Mucosa of descending colon (tissue), 3 donors: ENCODE measurements at regions not wholly inside any gene's neighbourhood (a gene's known extent, or its start where the extent isn't known, plus 50 kb on each side); places are given as distances from the start of the nearest gene placed in this dataset.
A peak's percentile ranks its signal among the peaks of the same experiment; 100 is the strongest.
"Not testable (repeated sequence)": the region's sequence is repeated elsewhere in the genome, so short reads cannot be mapped to it uniquely, and the experiment has no call there.

Source experiments
- ATAC-seq: fragments of 200-7000 bp; cut with Tn5 transposase; one replicate; pipeline ENCODE4 v1.9.1; 2020; ENCODE audit warnings: mild to moderate bottlenecking, moderate library complexity
- DNase-seq, 3 donors: peaks; one replicate each; pipeline ENCODE4 v3.0.0-alpha.2; 2020
- H3K36me3 ChIP-seq: fragments of 200-600 bp; one replicate; pipeline ENCODE4 v1.8.0; 2021; ENCODE audit warnings: low read depth, mild to moderate bottlenecking
- H3K4me1 ChIP-seq: fragments of 200-600 bp; one replicate; pipeline ENCODE4 v1.8.0; 2021; ENCODE audit warnings: low read depth, mild to moderate bottlenecking
- H3K4me3 ChIP-seq: fragments of 200-600 bp; one replicate; pipeline ENCODE4 v1.8.0; 2021; ENCODE audit warnings: mild to moderate bottlenecking
- H3K9me3 ChIP-seq: fragments of 200-600 bp; one replicate; pipeline ENCODE4 v1.8.0; 2021; ENCODE audit warnings: mild to moderate bottlenecking
- intact Hi-C, 2 donors: fragments of 100-400 bp; cut with DNase I in 1 of 2; cut with micrococcal nuclease in 1 of 2; formaldehyde crosslinking; loops; one replicate each; pipeline versions ENCODE4 v1.11.0 to v1.11.1; 2022; cut with DNase I, micrococcal nuclease
- TF ChIP-seq, protein P1 (sequence below): fragments of 200-600 bp; IDR thresholded peaks from one replicate; pipeline ENCODE4 v1.8.0; 2022; ENCODE audit warnings: antibody characterized with exemption, mild to moderate bottlenecking
- donor health status: DM: no; HTN: no; CAD: no; lungs with moderate emphysema.
- donor health status: DM: no; HTN: no; CAD: no.
- donor health status: DM: no; HTN: yes; CAD: no.

GRCh38 chr3:67142432-67142831 is 144.3 kb downstream of the KBTBD8 start:
- intact Hi-C loops, result no loop called here
- no peak for ATAC-seq
- H3K36me3 ChIP-seq, result no peaks in the 10 kb centered on the region
- no peaks in the 10 kb centered on the region for H3K4me1 ChIP-seq
- no peak overlapping the region for H3K4me3 ChIP-seq
- DNase-seq, result no peak
- TF ChIP-seq, protein P1, sequence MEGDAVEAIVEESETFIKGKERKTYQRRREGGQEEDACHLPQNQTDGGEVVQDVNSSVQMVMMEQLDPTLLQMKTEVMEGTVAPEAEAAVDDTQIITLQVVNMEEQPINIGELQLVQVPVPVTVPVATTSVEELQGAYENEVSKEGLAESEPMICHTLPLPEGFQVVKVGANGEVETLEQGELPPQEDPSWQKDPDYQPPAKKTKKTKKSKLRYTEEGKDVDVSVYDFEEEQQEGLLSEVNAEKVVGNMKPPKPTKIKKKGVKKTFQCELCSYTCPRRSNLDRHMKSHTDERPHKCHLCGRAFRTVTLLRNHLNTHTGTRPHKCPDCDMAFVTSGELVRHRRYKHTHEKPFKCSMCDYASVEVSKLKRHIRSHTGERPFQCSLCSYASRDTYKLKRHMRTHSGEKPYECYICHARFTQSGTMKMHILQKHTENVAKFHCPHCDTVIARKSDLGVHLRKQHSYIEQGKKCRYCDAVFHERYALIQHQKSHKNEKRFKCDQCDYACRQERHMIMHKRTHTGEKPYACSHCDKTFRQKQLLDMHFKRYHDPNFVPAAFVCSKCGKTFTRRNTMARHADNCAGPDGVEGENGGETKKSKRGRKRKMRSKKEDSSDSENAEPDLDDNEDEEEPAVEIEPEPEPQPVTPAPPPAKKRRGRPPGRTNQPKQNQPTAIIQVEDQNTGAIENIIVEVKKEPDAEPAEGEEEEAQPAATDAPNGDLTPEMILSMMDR, result no peak
- H3K9me3 ChIP-seq, result peaks cover 2% of the 10 kb centered on the region

DNA sequence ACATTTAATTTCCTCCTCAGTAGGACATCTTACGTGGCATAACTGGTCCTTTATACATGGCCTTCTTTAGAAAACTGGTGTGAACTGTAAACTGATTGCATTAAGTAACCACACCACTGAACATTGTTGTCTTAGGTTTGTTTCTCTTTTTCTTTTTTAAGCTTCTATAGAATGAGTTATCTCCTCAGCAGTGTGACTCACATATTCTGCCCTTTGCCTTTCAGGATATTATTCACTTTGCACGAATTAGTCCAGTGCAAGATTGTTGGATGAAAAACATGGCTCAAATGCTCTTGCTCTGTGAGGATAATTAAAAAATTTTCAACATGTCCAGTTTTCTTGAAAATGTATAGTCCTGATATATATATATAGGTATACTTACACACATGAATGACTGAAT is 147.6 kb downstream of the KBTBD8 start:
- Histone ChIP-seq H3K9me3 (no peaks in the 10 kb centered on the region), H3K4me3 (no peak overlapping the region), H3K4me1 (no peaks in the 10 kb centered on the region), H3K36me3 (no peaks in the 10 kb centered on the region)
- no peak for DNase-seq
- ATAC-seq, result no peak
- intact Hi-C loops, result no loop called here
- TF ChIP-seq, protein P1, result no peak

DNA sequence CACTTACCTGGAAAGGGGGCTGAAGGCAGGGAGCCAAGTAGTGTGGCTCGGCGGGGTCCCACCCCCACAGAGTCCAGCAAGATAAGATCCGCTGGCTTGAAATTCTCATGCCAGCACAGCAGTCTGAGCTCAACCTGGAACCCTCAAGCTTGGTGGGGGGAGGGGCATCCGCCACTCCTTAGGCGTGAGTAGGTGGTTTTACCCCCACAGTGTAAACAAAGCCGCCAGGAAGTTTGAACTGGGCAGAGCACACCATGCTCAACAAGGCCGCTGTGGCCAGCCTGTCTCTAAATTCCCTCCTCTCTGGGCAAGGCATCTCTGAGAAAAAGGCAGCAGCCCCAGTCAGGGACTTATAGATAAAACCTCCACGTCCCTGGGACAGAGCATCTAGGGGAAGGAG is 156.3 kb downstream of the KBTBD8 start:
- no peaks in the 10 kb centered on the region for H3K4me1 ChIP-seq
- DNase-seq, result peak in 1 of 3 donors; percentile 1
- TF ChIP-seq, protein P1, result no peak
- intact Hi-C loops, result no loop called here
- no peak overlapping the region for H3K4me3 ChIP-seq
- no peak for ATAC-seq
- H3K9me3 ChIP-seq, result no peaks in the 10 kb centered on the region
- no peaks in the 10 kb centered on the region for H3K36me3 ChIP-seq

DNA sequence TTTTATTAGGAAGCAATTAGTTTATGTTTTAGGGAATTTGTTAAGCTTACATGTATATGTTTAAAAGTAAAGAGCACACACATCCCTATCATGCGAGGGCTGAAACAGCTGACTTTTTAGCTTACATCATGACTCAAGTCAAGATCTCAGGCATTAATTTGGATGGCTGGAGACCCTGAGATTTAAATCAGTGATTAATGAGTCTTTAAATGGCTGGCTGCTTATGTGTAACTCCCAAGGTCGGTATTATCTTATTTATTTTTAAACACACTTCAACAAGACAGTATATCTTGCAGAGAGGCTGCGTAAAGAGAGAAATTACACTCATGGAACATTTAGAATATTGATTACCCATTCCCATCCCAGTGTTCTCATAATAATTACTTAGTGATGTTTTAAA is 169.4 kb downstream of the KBTBD8 start:
- TF ChIP-seq, protein P1, result no peak
- ATAC-seq (no peak), DNase-seq (no peak)
- Histone ChIP-seq H3K4me1 (no peaks in the 10 kb centered on the region), H3K9me3 (no peaks in the 10 kb centered on the region), H3K4me3 (no peak overlapping the region), H3K36me3 (no peaks in the 10 kb centered on the region)
- intact Hi-C loops, result no loop called here

GRCh38 chr3:67171841-67172240 is 173.7 kb downstream of the KBTBD8 start:
- ATAC-seq (no peak), DNase-seq (no peak)
- Histone ChIP-seq H3K4me1 (no peaks in the 10 kb centered on the region), H3K4me3 (no peak overlapping the region), H3K36me3 (no peaks in the 10 kb centered on the region), H3K9me3 (no peaks in the 10 kb centered on the region)
- TF ChIP-seq, protein P1, result no peak
- intact Hi-C loops, result no loop called here

DNA sequence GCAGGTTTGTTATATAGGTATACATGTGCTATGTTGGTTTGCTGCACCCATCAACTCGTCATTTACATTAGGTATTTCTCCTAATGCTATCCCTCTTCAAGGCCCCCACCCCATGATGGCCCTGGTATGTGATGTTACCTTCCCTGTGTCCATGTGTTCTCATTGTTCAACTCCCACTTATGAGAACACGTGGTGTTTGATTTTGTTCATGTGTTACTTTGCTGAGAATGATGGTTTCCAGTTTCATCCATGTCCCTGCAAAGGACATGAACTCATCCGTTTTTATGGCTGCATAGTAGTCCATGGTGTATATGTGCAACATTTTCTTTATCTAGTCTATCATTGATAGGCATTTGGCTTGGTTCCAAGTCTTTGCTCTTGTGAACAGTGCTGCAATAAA is 175.0 kb downstream of the KBTBD8 start:
- ATAC-seq, DNase-seq, H3K9me3 ChIP-seq, intact Hi-C loops, H3K36me3 ChIP-seq, H3K4me3 ChIP-seq, H3K4me1 ChIP-seq: not testable (repeated sequence)
